Kidney capillary endothelial cell (primary cell): ENCODE measurements at regions not wholly inside any gene's neighbourhood (a gene's known extent, or its start where the extent isn't known, plus 50 kb on each side); places are given as distances from the start of the nearest gene placed in this dataset.
"Not testable (repeated sequence)": the region's sequence is repeated elsewhere in the genome, so short reads cannot be mapped to it uniquely, and the experiment has no call there.

Experiments used
- DNase-seq: peaks from one replicate; pipeline ENCODE4 v3.0.0-alpha.2; 2018; ENCODE audit warnings: low spot score

DNA sequence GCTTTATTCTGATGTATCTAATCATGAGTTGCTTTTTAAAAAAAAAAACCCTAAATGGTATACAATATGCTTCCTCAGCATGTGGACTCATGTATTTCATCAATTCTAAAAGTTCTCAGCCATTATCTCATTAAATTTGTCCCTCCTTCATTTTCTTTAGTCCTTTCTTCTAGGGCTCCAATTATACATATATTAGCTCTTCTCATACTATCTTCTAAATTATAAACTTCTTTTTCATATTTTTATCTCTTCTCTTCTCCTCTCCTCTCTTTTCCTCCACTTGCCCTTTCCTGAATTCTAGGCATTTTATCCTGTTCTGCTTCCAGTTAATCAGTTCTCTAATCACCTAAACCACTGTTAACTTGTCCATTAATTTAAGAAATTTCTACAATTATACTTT lies 55.0 kb upstream of the IL33 start:
- DNase-seq = no peak

GRCh38 chr9:6153425-6153824 lies 62.2 kb upstream of the IL33 start:
- DNase-seq = peak; percentile 54

- DNase-seq = no peak
Observed at GRCh38 chr9:6152788-6153187, 62.8 kb upstream of the IL33 start.

DNA sequence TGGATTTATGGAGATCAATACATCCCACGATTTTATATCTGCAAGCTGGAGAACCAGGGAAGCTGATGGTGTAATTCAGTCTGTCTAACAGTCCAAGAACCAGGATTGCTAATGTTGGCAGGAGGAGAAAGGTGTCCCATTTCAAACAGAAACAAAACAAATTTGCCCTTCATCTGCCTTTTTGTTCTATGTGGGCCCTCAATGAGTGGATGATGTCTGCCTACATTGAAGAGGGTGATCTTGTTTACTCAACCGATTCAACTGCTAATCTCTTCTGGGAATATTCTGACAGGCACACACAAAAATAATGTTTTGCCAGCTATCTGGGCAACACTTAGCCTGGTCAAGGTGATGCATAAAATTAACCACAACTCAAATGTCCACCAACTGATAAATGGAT lies 65.1 kb upstream of the IL33 start:
- DNase-seq = no peak

DNA sequence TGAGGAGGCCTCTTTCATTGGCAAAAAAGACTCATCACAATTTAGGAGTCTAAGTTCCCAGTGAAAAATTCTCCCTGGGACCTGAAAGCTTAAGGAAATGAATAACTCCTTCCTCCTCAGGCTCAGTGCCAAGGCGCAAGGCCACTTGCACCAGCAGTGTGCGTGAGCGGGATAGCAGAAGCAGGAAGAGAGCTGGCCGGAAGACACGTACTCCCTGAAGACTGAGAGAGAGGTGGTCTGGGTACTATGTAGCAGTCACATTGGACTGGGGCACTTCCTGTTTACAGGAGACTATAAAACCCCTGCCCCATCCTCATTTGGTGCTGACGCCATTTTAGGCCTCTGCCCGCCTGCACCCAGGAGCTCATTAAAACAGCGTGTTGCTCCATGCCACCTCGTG lies 66.3 kb upstream of the IL33 start:
- DNase-seq = peak; percentile 96

DNA sequence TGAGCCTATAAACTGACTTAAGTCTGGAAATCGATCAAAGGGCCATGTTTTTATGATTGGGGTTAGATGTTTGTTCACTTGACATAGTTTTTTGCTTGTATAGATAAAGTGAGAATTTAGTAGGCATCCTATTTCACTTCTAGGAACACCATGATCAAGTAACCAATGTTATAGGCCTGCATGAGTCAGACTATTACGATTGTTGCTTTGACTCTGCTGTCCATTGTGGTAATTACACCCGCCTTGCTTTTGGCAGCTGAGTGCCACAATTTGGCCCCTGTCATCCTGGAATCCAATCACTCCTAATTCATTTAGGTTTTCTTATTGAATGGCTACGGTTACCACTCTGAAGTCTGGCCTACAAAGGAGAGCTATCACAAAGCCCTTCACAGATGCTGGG lies 67.8 kb upstream of the IL33 start:
- no peak for DNase-seq

DNA sequence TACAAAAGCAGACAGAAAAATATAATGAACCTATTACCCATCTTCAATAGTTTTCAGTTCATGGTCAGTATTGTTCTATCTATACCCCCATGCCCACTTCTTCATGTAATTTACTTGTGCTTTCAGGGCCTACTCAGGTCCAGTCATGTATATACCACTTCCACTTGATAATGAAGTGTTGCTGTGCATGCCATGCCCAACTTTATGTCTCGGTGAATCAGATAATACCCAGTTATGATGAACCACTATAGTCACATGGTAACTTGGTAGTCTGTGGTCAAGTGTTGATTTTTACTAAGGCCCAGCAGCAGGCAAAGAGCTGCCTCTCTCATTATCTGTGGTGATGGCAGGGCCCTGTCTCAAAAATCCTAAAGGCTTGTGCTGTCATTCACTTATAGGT lies 70.7 kb upstream of the IL33 start:
- no peak for DNase-seq

GRCh38 chr9:6142799-6143454 lies 72.7 kb upstream of the IL33 start:
- DNase-seq = no peak

- not testable (repeated sequence) for DNase-seq
Observed at GRCh38 chr9:6135780-6136179, 79.8 kb upstream of the IL33 start.

DNA sequence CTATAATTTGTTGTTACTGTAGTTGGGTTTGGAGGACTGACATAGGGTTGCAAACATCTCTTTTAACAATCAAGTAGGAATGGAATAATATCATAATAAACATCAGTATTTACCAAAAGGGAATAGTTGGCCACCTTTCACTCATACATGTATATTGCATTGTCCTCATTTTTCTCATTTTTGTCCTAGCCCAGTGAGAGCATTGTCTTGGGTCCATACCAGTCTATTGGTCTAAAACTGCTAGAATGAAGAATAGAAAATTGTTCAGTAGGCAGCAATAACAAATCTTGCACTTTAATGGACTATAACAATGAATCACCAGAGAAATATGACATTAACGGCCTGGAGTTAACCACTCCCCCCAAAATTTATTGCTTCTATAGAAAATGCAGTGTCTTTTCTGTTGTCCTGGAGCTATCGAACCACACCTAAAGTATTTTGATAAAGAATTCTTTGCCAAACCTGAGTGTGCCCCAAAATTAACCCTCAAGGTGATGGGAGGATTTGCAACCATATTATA lies 80.9 kb upstream of the IL33 start:
- DNase-seq = no peak

DNA sequence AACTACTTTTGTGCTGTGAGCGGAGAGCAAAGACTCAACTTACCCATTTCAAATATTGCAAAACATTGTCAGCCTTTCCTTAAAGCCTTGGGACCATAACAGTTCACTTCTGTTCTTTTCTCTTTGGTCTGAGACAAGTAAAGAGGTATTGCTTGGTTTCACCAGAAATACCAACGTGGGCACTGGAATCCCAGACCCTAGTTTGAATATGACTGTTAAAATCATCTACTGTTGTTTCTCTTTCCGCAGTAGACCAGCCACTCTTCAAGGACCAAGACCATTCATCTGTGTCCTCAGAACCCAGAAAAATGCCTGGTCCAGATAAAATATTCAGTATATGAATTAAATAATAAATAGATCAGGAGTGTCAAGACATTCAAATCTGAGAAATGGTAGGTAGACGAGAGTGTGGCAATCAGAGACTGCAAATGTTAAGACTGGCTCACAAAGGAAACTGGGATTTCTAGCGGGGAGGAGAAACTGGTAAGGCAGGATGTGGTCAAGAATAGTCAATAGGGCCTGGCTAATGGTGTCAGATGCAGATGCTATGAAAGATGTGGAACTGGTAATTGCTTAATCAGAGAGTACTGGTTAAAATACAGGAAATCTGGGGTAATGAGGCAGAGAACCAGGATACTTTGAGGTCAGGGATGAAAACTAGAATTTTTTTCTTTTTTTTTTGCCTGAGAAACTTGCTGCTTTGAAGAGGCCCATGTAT lies 82.1 kb upstream of the IL33 start:
- no peak for DNase-seq

- DNase-seq = no peak
Observed at GRCh38 chr9:6132650-6133049, 83.0 kb upstream of the IL33 start.

DNA sequence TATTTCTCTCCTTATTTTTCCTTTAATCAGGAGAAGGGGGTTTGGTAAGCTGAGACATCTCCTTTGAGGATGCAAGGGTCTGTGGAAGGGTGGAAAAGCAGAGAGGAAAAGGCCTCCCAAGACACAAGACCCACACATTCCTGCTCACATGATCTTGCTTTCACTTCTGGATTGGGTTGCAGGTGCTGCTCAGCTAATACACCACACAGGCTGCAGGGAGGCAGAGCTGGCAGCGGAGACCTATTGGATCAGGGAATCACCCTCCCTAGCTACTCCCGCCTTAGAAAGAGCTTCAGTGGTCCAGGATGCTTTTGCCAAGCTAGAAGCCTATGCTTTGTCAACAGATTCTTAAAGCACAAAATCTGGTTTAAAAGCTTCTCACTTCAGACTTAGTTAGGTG lies 87.6 kb upstream of the IL33 start:
- no peak for DNase-seq

GRCh38 chr9:6126377-6126776 lies 89.2 kb upstream of the IL33 start:
- no peak for DNase-seq

GRCh38 chr9:6123416-6123815 lies 92.2 kb upstream of the IL33 start:
- no peak for DNase-seq

GRCh38 chr9:6121707-6122106 lies 93.9 kb upstream of the IL33 start:
- DNase-seq = no peak

GRCh38 chr9:6114424-6114823 lies 99.0 kb upstream of the RANBP6 start:
- no peak for DNase-seq

GRCh38 chr9:6113819-6114218 lies 98.4 kb upstream of the RANBP6 start:
- no peak for DNase-seq

- DNase-seq = no peak
Observed at GRCh38 chr9:6113312-6113711, 97.9 kb upstream of the RANBP6 start.

DNA sequence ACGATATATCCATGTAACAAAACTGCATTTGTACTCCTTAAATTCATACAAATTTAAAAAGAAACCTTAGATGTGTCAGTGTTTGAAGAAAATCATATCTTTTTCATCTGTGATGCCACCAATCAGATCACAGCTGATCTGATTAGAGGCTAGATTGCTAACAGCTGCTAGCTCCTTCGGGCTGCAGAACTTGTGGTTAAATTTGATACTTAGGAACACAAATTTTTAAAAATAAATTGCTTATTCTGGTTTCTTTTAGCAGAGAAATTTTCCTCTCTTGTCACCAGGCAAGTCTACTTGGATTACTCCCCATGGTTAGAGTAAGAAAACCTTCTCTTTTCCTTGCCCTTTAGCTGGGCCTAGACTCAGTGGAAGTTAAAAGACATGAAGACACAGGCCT lies 94.6 kb upstream of the RANBP6 start:
- DNase-seq = no peak

DNA sequence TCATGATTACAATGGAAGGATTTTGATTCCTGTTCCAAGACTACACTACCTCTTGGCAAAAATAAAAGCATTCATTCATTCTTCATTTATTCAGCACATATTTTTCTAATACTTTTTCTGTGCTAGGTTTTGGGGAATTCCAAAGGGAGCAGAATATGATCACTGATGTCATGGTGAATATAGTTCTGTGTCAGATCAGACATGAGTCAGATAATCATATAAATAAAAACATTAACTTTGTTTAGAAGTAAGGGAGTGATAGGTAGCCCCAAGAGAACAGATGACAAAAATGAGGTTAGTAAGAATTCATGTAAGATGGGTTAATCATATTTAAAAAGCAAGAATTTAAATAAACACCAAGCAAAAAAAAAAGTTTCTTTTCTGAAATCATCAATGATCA lies 94.1 kb upstream of the RANBP6 start:
- DNase-seq = no peak

DNA sequence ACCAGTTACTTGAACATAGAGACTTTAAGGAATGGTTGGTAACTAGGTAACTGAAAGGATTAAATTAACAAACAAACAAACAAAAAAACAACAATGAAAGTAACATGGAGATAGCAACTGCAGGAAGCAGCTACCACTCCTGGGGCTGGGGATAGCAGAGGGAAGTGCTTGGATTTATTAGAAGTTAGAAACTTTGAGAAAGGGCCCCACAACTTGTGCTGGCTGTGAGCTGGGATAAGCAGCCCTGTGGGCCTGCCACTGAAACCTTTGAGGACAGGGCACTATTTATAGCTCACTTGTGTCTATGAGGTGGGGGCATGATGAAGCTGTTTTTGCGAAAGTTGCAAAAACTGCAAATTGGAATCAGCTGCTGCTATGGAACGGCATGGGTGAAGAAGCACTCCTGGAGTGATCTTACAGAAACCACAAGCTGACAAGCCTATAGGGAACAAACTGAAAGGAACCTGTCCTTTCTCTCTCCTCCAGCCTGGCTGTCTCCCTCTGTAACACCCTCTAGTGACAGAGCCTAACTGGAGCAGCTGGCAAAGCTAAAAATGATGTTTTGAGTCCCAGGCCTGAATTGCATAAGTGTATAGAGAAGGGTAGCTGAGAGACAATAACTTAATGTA lies 91.4 kb upstream of the RANBP6 start:
- peak; percentile 17 for DNase-seq

GRCh38 chr9:6105738-6106137 lies 90.3 kb upstream of the RANBP6 start:
- DNase-seq = no peak
